IPS-15b (cell line): ENCODE measurements at regions not wholly inside any gene's neighbourhood (a gene's known extent, or its start where the extent isn't known, plus 50 kb on each side); places are given as distances from the start of the nearest gene placed in this dataset.

Experiments
- H3K27me3 ChIP-seq: one replicate; pipeline ENCODE4 v1.6.1; 2013; ENCODE audit warnings: low read length; ENCODE audit not compliant: control insufficient read depth, insufficient read depth
- H3K36me3 ChIP-seq: one replicate; pipeline ENCODE4 v1.6.1; 2013; ENCODE audit warnings: low read length; ENCODE audit not compliant: control insufficient read depth, insufficient read depth
- H3K4me1 ChIP-seq: one replicate; pipeline ENCODE4 v1.6.1; 2013; ENCODE audit warnings: mild to moderate bottlenecking, low read length; ENCODE audit not compliant: control insufficient read depth, insufficient read depth
- H3K4me3 ChIP-seq: one replicate; pipeline ENCODE4 v1.5.1; 2013; ENCODE audit warnings: low read depth, low read length
- H3K9ac ChIP-seq: one replicate; pipeline ENCODE4 v1.6.1; 2013; ENCODE audit warnings: low read depth, mild to moderate bottlenecking, low read length
- H3K9me3 ChIP-seq: one replicate; pipeline ENCODE4 v1.6.1; 2013; ENCODE audit warnings: mild to moderate bottlenecking, low read length; ENCODE audit not compliant: control insufficient read depth, insufficient read depth

GRCh38 chr3:127354761-127355160 lies 66.9 kb upstream of the PRR20G start:
- no peaks in the 10 kb centered on the region for H3K27me3 ChIP-seq
- no peak overlapping the region for H3K9ac ChIP-seq
- no peaks in the 10 kb centered on the region for H3K36me3 ChIP-seq
- H3K9me3 ChIP-seq: peaks cover 11% of the 10 kb centered on the region
- no peaks in the 10 kb centered on the region for H3K4me1 ChIP-seq
- no peak overlapping the region for H3K4me3 ChIP-seq

- Histone ChIP-seq H3K27me3 (no peaks in the 10 kb centered on the region), H3K9me3 (peaks cover 11% of the 10 kb centered on the region), H3K9ac (no peak overlapping the region), H3K4me3 (no peak overlapping the region), H3K4me1 (no peaks in the 10 kb centered on the region), H3K36me3 (no peaks in the 10 kb centered on the region)
Measured at GRCh38 chr3:127352612-127353011, 64.8 kb upstream of the PRR20G start.

- no peaks in the 10 kb centered on the region for H3K36me3 ChIP-seq
- H3K27me3 ChIP-seq: no peaks in the 10 kb centered on the region
- H3K4me3 ChIP-seq: no peak overlapping the region
- H3K9me3 ChIP-seq: peaks cover 8% of the 10 kb centered on the region
- H3K9ac ChIP-seq: no peak overlapping the region
- H3K4me1 ChIP-seq: no peaks in the 10 kb centered on the region
Measured at GRCh38 chr3:127351775-127352350, 64.0 kb upstream of the PRR20G start.

GRCh38 chr3:127351321-127351720 lies 63.5 kb upstream of the PRR20G start:
- no peak overlapping the region for H3K9ac ChIP-seq
- no peaks in the 10 kb centered on the region for H3K36me3 ChIP-seq
- no peak overlapping the region for H3K4me3 ChIP-seq
- peaks cover 4% of the 10 kb centered on the region for H3K9me3 ChIP-seq
- H3K27me3 ChIP-seq: no peaks in the 10 kb centered on the region
- no peaks in the 10 kb centered on the region for H3K4me1 ChIP-seq

GRCh38 chr3:127350172-127351050 lies 62.6 kb upstream of the PRR20G start:
- Histone ChIP-seq H3K9ac (no peak overlapping the region), H3K9me3 (no peaks in the 10 kb centered on the region), H3K4me3 (no peak overlapping the region), H3K4me1 (no peaks in the 10 kb centered on the region), H3K36me3 (no peaks in the 10 kb centered on the region), H3K27me3 (no peaks in the 10 kb centered on the region)

- no peak overlapping the region for H3K9ac ChIP-seq
- no peaks in the 10 kb centered on the region for H3K27me3 ChIP-seq
- H3K4me1 ChIP-seq: no peaks in the 10 kb centered on the region
- H3K36me3 ChIP-seq: no peaks in the 10 kb centered on the region
- no peaks in the 10 kb centered on the region for H3K9me3 ChIP-seq
- H3K4me3 ChIP-seq: no peak overlapping the region
Measured at GRCh38 chr3:127349501-127350171, 61.8 kb upstream of the PRR20G start.

- no peak overlapping the region for H3K4me3 ChIP-seq
- H3K4me1 ChIP-seq: no peaks in the 10 kb centered on the region
- H3K36me3 ChIP-seq: no peaks in the 10 kb centered on the region
- H3K9me3 ChIP-seq: no peaks in the 10 kb centered on the region
- H3K27me3 ChIP-seq: peaks cover 7% of the 10 kb centered on the region
- no peak overlapping the region for H3K9ac ChIP-seq
Measured at GRCh38 chr3:127342735-127343134, 54.9 kb upstream of the PRR20G start.

- H3K9ac ChIP-seq: no peak overlapping the region
- H3K4me1 ChIP-seq: no peaks in the 10 kb centered on the region
- peaks cover 14% of the 10 kb centered on the region for H3K27me3 ChIP-seq
- H3K4me3 ChIP-seq: no peak overlapping the region
- no peaks in the 10 kb centered on the region for H3K9me3 ChIP-seq
- no peaks in the 10 kb centered on the region for H3K36me3 ChIP-seq
Measured at GRCh38 chr3:127339928-127340861, 52.3 kb upstream of the PRR20G start.

- Histone ChIP-seq H3K9ac (no peak overlapping the region), H3K27me3 (peaks cover 14% of the 10 kb centered on the region), H3K36me3 (no peaks in the 10 kb centered on the region), H3K4me3 (no peak overlapping the region), H3K9me3 (no peaks in the 10 kb centered on the region), H3K4me1 (no peaks in the 10 kb centered on the region)
Measured at GRCh38 chr3:127339016-127339415, 51.2 kb upstream of the PRR20G start.

- Histone ChIP-seq H3K9ac (no peak overlapping the region), H3K36me3 (no peaks in the 10 kb centered on the region), H3K27me3 (peaks cover 14% of the 10 kb centered on the region), H3K4me1 (no peaks in the 10 kb centered on the region), H3K4me3 (no peak overlapping the region), H3K9me3 (no peaks in the 10 kb centered on the region)
Measured at GRCh38 chr3:127337911-127338531, 50.2 kb upstream of the PRR20G start.
